ENCODE measurements at regions not wholly inside any gene's neighbourhood (a gene's known extent, or its start where the extent isn't known, plus 50 kb on each side); places are given as distances from the start of the nearest gene placed in this dataset.

- Histone ChIP-seq H3K36me3 (replicated peaks in 1 of 2; ENCODE audit: control insufficient read depth in 1 of 2, insufficient read depth in 2 of 2, low read length in 1 of 2) (no peaks in the 10 kb centered on the region), H3K4me1 (ENCODE audit: control insufficient read depth in 1 of 2, insufficient read depth in 2 of 2, low read depth in 1 of 2, low read length in 1 of 2) (peaks cover 0 to 9% of the 10 kb centered on the region in 2 experiments; a peak in 2 of 4 replicates), H3K4me3 (ENCODE audit: low read depth in 2 of 2, low read length in 1 of 2) (no peak overlapping the region), H3K9me2 (no peaks in the 10 kb centered on the region), H3K9me3 (no peaks in the 10 kb centered on the region), H3K4me2 (no peak overlapping the region), H3F3A (replicated peaks; ENCODE audit: insufficient read depth) (peaks cover 13% of the 10 kb centered on the region), H3K27ac (ENCODE audit: low read depth in 2 of 2, low read length in 1 of 2) (no peak overlapping the region), H3K27me3 (ENCODE audit: insufficient read depth) (no peaks in the 10 kb centered on the region), H2AFZ (ENCODE audit: low read depth) (no peak overlapping the region), H3K79me2 (ENCODE audit: insufficient read depth) (no peaks in the 10 kb centered on the region), H3K9ac (no peak overlapping the region), H4K20me1 (ENCODE audit: insufficient read depth) (no peaks in the 10 kb centered on the region)
- WGBS (ENCODE audit: low lambda C conversion rate) = 93% methylated on average over 1 of the region's 1 CpG
- ChIA-PET CTCF (interaction anchor here (1.2 kb wide), 1 partner anchor 83 kb away, joined by 3 read pairs; no protein-coding TSS in a partner anchor), POLR2A (no interaction called here)
- no peak for DNase-seq
- TF ChIP-seq ELF1 (IDR thresholded peaks at IDR 0.05) (no peak), USF2 (IDR thresholded peaks at IDR 0.05; ENCODE audit: borderline replicate concordance, low read depth, low read length) (no peak), SIN3A (IDR thresholded peaks at IDR 0.05; ENCODE audit: borderline replicate concordance, low read depth, low read length) (no peak), GATA2 (CRISPR knock-in tag; IDR thresholded peaks at IDR 0.05) (no peak), JUND (IDR thresholded peaks at IDR 0.05) (no peak)
Measured at GRCh38 chr5:58239045-58239444, 220.8 kb downstream of the PLK2 start.

- POLR2A ChIA-PET = no interaction called here
- H4K20me1 ChIP-seq (ENCODE audit: insufficient read depth) = no peaks in the 10 kb centered on the region
- DNase-seq = no peak
- H3K9ac ChIP-seq = no peak overlapping the region
- H3K4me2 ChIP-seq = no peak overlapping the region
- no peaks in the 10 kb centered on the region for H3K9me2 ChIP-seq
- peaks cover 0 to 9% of the 10 kb centered on the region in 2 experiments; a peak in 2 of 4 replicates for H3K4me1 ChIP-seq (ENCODE audit: control insufficient read depth in 1 of 2, insufficient read depth in 2 of 2, low read depth in 1 of 2, low read length in 1 of 2)
- H3K27ac ChIP-seq (ENCODE audit: low read depth in 2 of 2, low read length in 1 of 2) = no peak overlapping the region
- TF ChIP-seq YY1 (IDR thresholded peaks at IDR 0.05; ENCODE audit: low read depth) = no peak
- no peak for TF ChIP-seq MAX (IDR thresholded peaks at IDR 0.05; ENCODE audit: low read depth)
- TF ChIP-seq RAD21 (IDR thresholded peaks at IDR 0.05; ENCODE audit: low read length) = no peak
- no peak for TF ChIP-seq SMC3 (IDR thresholded peaks at IDR 0.05; ENCODE audit: low read depth, low read length)
- TF ChIP-seq IRF3 (IDR thresholded peaks at IDR 0.05; ENCODE audit: low read depth, low read length) = no peak
- no peak for TF ChIP-seq GABPA (IDR thresholded peaks at IDR 0.05; ENCODE audit: low read depth)
- no peak for TF ChIP-seq TAF1 (IDR thresholded peaks at IDR 0.05; ENCODE audit: borderline replicate concordance, low read depth, low read length)
- TF ChIP-seq RXRA (IDR thresholded peaks at IDR 0.05; ENCODE audit: borderline replicate concordance, low read depth) = no peak
- TF ChIP-seq CHD2 (IDR thresholded peaks at IDR 0.05; ENCODE audit: low read length, partially characterized antibody) = no peak
- TF ChIP-seq FOXJ3 (CRISPR knock-in tag; IDR thresholded peaks at IDR 0.05) = no peak
- no peak for TF ChIP-seq RFX5 (IDR thresholded peaks at IDR 0.05; ENCODE audit: low read length)
- no peaks in the 10 kb centered on the region for H3K79me2 ChIP-seq (ENCODE audit: insufficient read depth)
- no peaks in the 10 kb centered on the region for H3K36me3 ChIP-seq (replicated peaks in 1 of 2; ENCODE audit: control insufficient read depth in 1 of 2, insufficient read depth in 2 of 2, low read length in 1 of 2)
- H3F3A ChIP-seq (replicated peaks; ENCODE audit: insufficient read depth) = peaks cover 17% of the 10 kb centered on the region
- H3K4me3 ChIP-seq (ENCODE audit: low read depth in 2 of 2, low read length in 1 of 2) = no peak overlapping the region
- H3K27me3 ChIP-seq (ENCODE audit: insufficient read depth) = no peaks in the 10 kb centered on the region
- no peaks in the 10 kb centered on the region for H3K9me3 ChIP-seq
- no peak overlapping the region for H2AFZ ChIP-seq (ENCODE audit: low read depth)
- WGBS (ENCODE audit: low lambda C conversion rate) = 96% methylated on average over 3 of the region's 3 CpGs
- CTCF ChIA-PET = no interaction called here
Measured at GRCh38 chr5:58236498-58236897, 223.4 kb downstream of the PLK2 start.
